Activated CD4-positive, alpha-beta T cell treated with anti-CD3 and anti-CD28 coated beads, Interleukin-2, amount 50 U/mL, for 16 hours (primary cell): ENCODE measurements at regions not wholly inside any gene's neighbourhood (a gene's known extent, or its start where the extent isn't known, plus 50 kb on each side); places are given as distances from the start of the nearest gene placed in this dataset.
A peak's percentile ranks its signal among the peaks of the same experiment; 100 is the strongest.

Experiments
- DNase-seq: peaks from one replicate; pipeline ENCODE4 v3.0.0-alpha.2; 2020

- peak; percentile 10 for DNase-seq
Measured at GRCh38 chr1:209207701-209208286, 375.7 kb upstream of the CAMK1G start.

DNA sequence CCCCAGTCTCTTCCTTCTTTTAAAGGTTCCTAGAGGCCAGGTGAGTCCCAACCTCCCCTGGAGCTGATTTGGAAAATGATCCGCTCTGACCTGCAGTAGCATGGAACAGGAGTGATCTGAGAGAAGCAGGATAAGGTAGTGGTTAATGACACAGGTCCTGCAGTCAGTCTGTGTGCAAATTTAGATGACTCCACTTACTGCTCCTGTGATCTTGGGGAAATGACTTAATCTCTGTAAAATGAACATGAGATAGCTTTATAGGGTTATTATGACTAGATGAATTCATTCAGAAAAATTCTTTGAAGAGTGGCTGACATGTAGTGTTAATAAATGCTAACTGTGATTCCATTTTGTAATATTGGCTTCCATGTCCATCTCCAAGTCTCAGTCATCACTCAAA is 374.9 kb upstream of the CAMK1G start:
- DNase-seq = no peak

DNA sequence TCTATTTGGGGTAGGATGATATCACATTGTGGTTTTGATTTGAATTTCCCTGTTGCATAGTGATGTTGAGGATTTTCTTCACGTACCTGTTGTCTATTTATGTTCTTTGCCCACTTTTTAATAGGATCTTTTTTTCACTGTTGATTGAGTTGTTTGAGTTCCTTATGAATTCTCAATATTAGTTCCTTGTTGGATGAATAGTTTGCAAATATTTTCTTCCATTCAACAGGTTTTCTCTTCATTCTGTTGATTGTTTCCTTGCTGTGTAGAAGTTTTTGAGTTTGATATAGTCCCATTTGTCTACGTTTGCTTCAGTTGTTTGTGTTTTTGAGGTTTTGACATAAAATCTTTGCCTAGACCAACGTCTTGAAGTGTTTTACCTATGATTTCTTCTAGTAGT is 369.5 kb upstream of the CAMK1G start:
- no peak for DNase-seq

DNA sequence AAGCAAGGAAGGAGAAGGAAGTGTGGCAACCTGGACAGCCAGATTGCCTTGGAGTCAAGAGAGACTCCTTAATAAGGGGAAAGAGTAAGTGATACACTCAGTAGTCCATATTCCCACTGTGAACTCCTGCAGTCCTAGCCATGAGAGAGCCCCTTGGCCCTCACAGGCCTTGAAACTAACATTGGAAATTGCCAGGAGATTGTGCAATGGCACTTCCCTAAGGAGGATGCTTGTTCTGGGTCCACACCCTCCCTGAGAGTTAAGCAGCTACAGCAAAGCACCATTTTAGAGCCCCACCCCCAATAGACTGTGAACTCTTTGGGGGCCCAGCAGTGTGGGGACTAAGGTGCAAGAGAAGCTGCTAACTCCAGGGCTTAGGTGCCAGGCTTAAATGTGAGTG is 367.7 kb upstream of the CAMK1G start:
- DNase-seq = no peak

GRCh38 chr1:209218113-209218512 is 365.4 kb upstream of the CAMK1G start:
- no peak for DNase-seq

DNA sequence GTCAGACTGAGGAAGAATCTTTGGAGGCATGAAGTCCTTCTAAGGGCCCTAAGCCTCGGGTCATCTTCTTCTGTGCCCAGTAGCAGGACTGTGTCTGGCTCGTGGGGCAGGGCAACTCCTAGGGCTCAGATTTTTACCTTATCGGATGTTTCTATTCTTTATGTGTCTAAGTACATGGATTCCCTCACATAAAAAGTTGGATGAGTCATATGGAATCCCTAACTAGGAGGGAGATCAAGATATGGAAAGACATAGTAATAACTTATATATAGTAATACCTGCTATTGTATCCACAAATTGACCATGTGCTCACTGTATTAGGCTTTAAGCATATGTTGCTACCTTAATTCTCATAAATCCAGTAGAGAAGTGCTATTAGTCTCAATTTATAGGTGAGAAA is 364.5 kb upstream of the CAMK1G start:
- DNase-seq = no peak

GRCh38 chr1:209219791-209220524 is 363.6 kb upstream of the CAMK1G start:
- DNase-seq = no peak

DNA sequence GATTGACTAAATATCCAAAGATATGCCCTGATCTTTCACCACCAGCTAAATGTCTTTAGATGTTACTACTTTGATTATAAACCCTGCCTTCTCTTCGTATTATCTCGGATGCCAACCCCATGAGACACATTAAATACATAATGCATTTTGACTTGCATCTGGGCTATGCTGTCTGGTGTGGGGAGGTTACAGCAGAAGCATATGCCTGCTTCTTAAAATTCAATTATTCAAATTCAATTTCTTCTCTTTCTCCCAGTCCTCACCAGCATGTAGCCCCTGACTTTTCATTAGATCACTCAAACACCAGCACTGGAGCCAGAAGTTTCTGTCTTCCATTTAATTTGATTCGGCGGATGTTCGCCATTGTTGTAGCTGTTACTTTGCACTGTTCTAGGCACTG is 360.7 kb upstream of the CAMK1G start:
- no peak for DNase-seq

DNA sequence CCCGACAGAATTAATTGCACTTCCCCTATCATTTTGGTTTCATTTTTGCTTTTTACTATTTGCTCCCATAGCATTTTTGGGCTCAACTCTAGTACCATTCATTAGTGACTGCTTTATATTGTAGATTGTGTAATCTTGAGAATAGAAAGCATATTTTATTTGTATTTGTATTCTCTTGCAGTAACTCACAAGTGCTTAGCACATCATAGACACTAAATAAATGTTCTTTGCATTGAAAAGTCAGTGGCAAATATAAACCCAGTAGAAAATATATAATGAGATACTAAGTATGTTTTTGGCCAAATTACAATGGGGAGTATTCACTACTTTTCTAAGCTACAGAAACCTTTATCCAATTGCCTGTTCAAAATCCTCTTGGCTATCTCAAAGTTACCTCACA is 359.7 kb upstream of the CAMK1G start:
- DNase-seq = no peak

DNA sequence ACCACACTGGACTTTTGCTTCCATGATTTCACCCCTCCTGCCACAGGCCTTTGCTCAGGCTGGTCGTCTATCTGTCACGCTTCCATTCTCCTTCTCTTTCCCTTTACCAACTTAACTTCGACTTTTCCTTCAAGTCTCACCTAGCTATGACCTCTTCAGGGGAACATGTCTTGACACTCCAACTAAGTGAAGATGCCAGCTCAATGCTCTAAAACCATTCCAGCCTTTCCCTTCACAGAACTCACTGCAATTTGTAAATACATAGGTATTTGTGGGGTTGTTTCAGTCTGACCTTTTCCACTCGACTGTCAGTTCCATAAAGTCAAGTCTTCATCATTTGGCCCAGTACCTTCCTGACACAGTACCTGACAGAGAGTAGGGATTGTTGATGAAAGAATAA is 358.6 kb upstream of the CAMK1G start:
- DNase-seq = no peak

GRCh38 chr1:209227171-209227570 is 356.3 kb upstream of the CAMK1G start:
- no peak for DNase-seq

GRCh38 chr1:209227941-209228340 is 355.6 kb upstream of the CAMK1G start:
- DNase-seq = no peak

DNA sequence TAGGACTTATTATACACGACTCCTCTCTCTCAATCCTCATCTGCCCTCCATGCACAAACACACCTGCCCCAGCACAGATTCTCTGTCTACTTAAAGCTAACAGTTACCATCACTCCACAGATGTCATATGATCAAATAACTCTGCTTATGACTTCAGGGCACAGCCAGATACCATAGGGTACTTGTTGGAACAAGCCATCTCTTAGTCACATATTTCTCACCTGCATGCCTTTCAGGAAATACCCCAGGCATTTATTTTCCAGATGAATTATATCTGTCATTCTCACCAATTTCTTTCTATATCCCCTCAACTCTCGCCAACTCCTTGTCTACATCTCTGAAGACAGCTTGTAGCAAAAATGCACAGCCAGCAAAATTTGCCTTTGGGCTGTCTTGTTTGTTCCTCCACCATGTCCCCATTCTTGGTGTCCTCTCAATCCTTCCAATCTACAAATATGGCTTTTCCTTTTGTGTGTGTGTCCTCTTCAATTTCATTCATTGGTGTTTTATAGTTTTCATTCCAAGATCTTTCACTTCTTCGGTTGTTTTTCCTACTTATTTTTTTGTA is 353.9 kb upstream of the CAMK1G start:
- DNase-seq = no peak

DNA sequence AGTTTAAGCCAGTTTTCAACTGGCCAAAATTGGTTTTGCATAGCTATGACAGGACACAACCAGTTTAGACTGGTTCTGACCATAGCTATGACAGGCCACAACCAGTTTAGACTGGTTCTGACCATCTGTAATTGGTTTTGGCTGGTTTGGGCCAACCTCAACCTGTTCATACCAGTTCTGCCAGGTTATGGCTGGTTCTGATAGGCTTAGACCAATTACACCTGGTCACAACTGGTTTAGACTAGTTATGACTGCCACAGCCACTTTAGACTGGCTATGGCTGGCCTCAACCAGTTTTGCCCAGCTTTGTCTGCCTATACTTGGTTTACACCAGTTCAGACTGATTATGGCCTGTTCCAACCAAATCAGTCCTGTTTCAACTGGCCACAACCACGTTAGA is 353.2 kb upstream of the CAMK1G start:
- no peak for DNase-seq

- DNase-seq = no peak
Measured at GRCh38 chr1:209231476-209232156, 351.9 kb upstream of the CAMK1G start.

- DNase-seq = no peak
Measured at GRCh38 chr1:209232197-209232596, 351.3 kb upstream of the CAMK1G start.

DNA sequence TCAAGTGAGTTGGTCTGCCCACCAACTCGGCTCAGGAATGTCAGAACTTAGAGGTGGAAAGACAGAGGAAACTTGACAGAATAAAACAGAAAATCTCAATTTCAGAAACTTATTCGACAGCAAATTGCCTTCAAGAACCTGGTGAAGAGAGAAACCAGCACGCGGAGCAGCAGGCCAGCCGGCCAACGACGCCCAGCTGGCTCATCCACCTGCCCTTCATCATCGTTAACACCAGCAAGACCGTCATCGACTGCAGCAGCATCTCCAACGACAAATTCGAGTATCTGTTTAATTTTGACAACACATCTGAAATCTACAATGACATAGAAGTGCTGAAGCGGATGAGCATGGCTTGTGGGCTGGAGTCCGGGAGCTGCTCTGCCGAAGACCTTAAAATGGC is 350.8 kb upstream of the CAMK1G start:
- DNase-seq = no peak

DNA sequence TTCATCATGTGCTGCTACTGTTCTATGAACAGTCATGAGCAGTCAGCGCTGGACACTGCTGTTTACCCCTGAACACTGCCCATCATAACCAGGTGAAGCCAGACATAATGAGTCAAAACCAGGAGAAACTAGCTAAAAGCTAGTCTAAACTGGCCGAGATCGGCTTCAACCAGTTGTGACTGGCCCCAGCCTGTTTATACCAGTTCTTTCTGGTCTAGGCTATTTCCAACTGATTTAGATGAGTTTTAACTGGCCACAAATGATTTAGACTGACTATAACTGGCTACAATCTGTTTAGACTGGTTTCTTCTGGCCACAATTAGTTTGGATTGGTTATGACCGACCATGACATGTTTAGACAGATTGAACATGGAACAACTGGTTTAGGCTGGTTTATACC is 348.3 kb upstream of the CAMK1G start:
- no peak for DNase-seq

DNA sequence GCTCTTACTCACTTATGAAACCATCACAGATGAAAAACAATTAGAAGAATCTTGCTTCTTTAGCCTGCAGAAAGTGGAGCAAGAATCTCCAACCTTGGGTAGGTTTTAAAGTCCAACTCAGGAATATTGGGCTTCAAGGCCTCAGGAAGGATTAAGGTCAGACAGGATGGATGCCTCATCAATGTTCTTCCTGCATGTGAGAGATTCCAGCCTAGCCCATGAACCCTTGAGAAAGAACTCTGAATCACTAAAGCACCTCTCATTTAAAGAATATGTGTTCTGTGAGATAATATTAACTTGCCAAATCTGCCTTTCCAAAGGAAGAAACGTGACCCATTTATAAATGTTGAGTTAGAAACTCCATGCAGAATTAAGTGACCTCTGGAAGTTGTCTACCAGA is 345.2 kb upstream of the CAMK1G start:
- no peak for DNase-seq

DNA sequence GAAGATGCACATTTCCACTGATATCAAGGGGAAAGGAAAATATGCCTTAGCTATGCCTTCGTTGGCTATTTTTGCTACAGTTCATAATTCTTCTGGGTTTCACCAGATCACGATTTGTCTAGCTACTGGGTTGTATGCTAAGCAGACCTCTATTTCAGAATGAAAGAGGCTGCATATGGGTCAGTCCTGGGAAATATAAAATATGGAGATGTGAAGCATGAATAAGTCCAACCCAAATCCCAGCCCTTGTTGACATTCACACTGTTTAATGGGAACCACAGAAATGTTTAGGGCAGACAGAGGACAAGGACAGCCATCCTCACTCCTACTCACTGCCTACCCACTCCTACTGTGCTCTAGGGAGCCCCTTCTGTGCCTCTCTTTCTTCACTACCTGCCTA is 343.2 kb upstream of the CAMK1G start:
- DNase-seq = no peak

DNA sequence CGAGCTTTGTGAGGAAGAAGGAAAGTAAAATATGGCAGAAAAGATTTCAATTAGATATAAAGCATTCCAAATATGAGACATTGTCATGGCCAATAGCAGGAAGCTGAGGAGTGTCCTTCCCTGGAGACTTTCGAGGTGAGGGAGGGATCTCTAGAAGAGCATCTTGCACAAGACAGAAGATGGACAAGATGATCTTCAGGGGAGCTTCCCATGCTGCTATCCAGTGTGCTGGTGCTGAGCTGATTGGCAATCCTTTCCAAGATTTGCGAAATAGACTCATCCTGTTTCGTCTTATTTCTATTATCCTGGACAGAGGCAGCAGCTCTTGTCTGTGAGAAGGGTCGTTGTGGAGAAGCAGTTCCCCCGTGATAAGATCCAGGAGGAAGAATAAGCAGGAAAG is 342.0 kb upstream of the CAMK1G start:
- DNase-seq = no peak

GRCh38 chr1:209248649-209249279 is 334.8 kb upstream of the CAMK1G start:
- DNase-seq = peak; percentile 58

DNA sequence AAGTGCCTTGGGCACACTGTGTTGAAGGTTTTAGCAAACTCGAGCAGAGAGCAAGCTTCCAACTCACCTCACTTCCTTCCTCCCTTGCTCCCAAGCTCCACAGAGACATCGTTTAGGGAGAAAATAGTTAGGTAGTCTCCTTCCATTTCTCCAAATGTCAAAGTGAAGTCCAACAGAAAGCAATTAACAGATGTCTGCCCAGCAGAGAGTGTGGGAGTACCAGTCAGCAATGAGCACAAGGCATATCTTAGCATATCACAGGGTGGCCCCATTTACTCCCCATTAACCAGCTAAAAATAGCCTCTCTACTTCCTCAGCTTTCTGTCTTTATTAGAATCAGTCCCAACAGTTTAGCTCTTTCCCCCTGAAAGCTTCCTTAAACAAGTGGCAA is 334.2 kb upstream of the CAMK1G start:
- no peak for DNase-seq
